ENCODE measurements at regions not wholly inside any gene's neighbourhood (a gene's known extent, or its start where the extent isn't known, plus 50 kb on each side); places are given as distances from the start of the nearest gene placed in this dataset.

GRCh38 chr9:108443019-108443633, 412.7 kb downstream of the ACTL7B start (continued):
- no peak for TF ChIP-seq CTCF (CRISPR knock-in tag; IDR thresholded peaks at IDR 0.05)
- TF ChIP-seq NCOA1 (CRISPR knock-in tag; IDR thresholded peaks at IDR 0.05), result no peak
- no peak for TF ChIP-seq ZNF510 (CRISPR knock-in tag; IDR thresholded peaks at IDR 0.05; ENCODE audit: low read depth)
- no peak for TF ChIP-seq RXRA (CRISPR knock-in tag; IDR thresholded peaks at IDR 0.05)
- TF ChIP-seq ZNF619 (CRISPR knock-in tag; IDR thresholded peaks at IDR 0.05), result no peak
- TF ChIP-seq ARID5B (CRISPR knock-in tag; IDR thresholded peaks at IDR 0.05), result peak; percentile 81
- TF ChIP-seq CEBPG (CRISPR knock-in tag; IDR thresholded peaks at IDR 0.05), result peak; percentile 83
- TF ChIP-seq ZNF121 (CRISPR knock-in tag; IDR thresholded peaks at IDR 0.05), result no peak
- TF ChIP-seq GFI1 (CRISPR knock-in tag; IDR thresholded peaks at IDR 0.05; ENCODE audit: borderline replicate concordance), result no peak
- TF ChIP-seq ZNF607 (CRISPR knock-in tag; IDR thresholded peaks at IDR 0.05; ENCODE audit: borderline replicate concordance), result no peak
- no peak for TF ChIP-seq DDIT3 (CRISPR knock-in tag; IDR thresholded peaks at IDR 0.05)
- TF ChIP-seq HNRNPH1 (optimal IDR thresholded peaks at IDR 0.05; ENCODE audit: low read depth, low read length), result no peak
- TF ChIP-seq NFYC (CRISPR knock-in tag; IDR thresholded peaks at IDR 0.05), result no peak
- TF ChIP-seq ZNF737 (CRISPR knock-in tag; IDR thresholded peaks at IDR 0.05; ENCODE audit: borderline replicate concordance), result no peak
- no peak for TF ChIP-seq ZKSCAN8 (CRISPR knock-in tag; IDR thresholded peaks at IDR 0.05; ENCODE audit: borderline replicate concordance)
- no peak for TF ChIP-seq STAT6 (CRISPR knock-in tag; IDR thresholded peaks at IDR 0.05; ENCODE audit: borderline replicate concordance)
- TF ChIP-seq SSRP1 (CRISPR knock-in tag; IDR thresholded peaks at IDR 0.05), result no peak
- TF ChIP-seq ZNF431 (CRISPR knock-in tag; IDR thresholded peaks at IDR 0.05; ENCODE audit: borderline replicate concordance, low read depth), result no peak
- no peak for TF ChIP-seq SP2 (CRISPR knock-in tag; IDR thresholded peaks at IDR 0.05)
- TF ChIP-seq TBL1XR1 (IDR thresholded peaks at IDR 0.05; ENCODE audit: borderline replicate concordance, low read length, partially characterized antibody), result no peak
- TF ChIP-seq NAIF1 (CRISPR knock-in tag; IDR thresholded peaks at IDR 0.05; ENCODE audit: borderline replicate concordance), result no peak

Data from HepG2 (cell line).